Right lobe of liver (tissue), 6 donors: ENCODE measurements at regions not wholly inside any gene's neighbourhood (a gene's known extent, or its start where the extent isn't known, plus 50 kb on each side); places are given as distances from the start of the nearest gene placed in this dataset.

ENCODE experiments used
- ATAC-seq, 4 donors: fragments of 200-7000 bp; cut with Tn5 transposase; one replicate each; pipeline ENCODE4 v1.9.1; 2020; ENCODE audit warnings: mild to moderate bottlenecking in 4 of 4, moderate library complexity in 4 of 4
- DNase-seq, 3 donors: peaks; one replicate each; pipeline ENCODE4 v3.0.0-alpha.2; 2020
- H3K27ac ChIP-seq, 3 donors: fragments of 200-600 bp; one replicate each; pipeline ENCODE4 v1.8.0; 2022
- H3K27me3 ChIP-seq, 2 donors: fragments of 200-600 bp; one replicate each; pipeline ENCODE4 v1.8.0; 2022
- H3K36me3 ChIP-seq, 4 donors: fragments of 200-600 bp; sonication (generic) in 1 of 4; one replicate each; pipeline versions ENCODE4 v1.5.1 to v1.8.0; 2017 to 2022; ENCODE audit warnings: control low read depth in 1 of 4
- H3K4me1 ChIP-seq, 4 donors: fragments of 200-600 bp; sonication (generic) in 1 of 4; one replicate each; pipeline versions ENCODE4 v1.5.1 to v1.8.0; 2017 to 2022; ENCODE audit warnings: control low read depth in 1 of 4
- H3K4me3 ChIP-seq, 3 donors: fragments of 200-600 bp; one replicate each; pipeline ENCODE4 v1.8.0; 2022
- H3K9me3 ChIP-seq, 4 donors: fragments of 200-600 bp; sonication (generic) in 1 of 4; one replicate each; pipeline versions ENCODE4 v1.5.1 to v1.8.0; 2017 to 2022; ENCODE audit warnings: control low read depth in 1 of 4
- CTCF ChIP-seq, 4 donors: fragments of 200-600 bp in 3 of 4; fragments of 450-650 bp in 1 of 4; IDR thresholded peaks; one replicate each; pipeline versions ENCODE4 v1.5.1 to v1.8.0; 2016 to 2022; ENCODE audit warnings: antibody characterized with exemption in 4 of 4, mild to moderate bottlenecking in 2 of 4
- POLR2A ChIP-seq: fragments of 450-650 bp; IDR thresholded peaks from one replicate; pipeline ENCODE4 v1.6.1; 2017; ENCODE audit warnings: antibody characterized with exemption, mild to moderate bottlenecking
- WGBS: methylation state at CpG from one replicate; pipeline ENCODE4 v1.1.6; 2018; ENCODE audit warnings: low coverage, low lambda C conversion rate; ENCODE audit not compliant: insufficient coverage; ENCODE audit errors: missing lambda C conversion rate; 5-methylcytosine and 5-hydroxymethylcytosine counted together
- intact Hi-C, 2 donors: fragments of 100-400 bp; cut with DNase I; formaldehyde crosslinking; loops; one replicate each; pipeline versions ENCODE4 v1.11.2 to v1.14.1; 2022
- donor health status: DM: no; HTN: yes; CAD: no.
- donor health status: DM: no; HTN: no; CAD: no.
- donor health status: DM: no; HTN: no; CAD: no.
- donor health status: DM: no; HTN: yes; CAD: no.
- donor health status: DM: no; HTN: yes; CAD: no.

GRCh38 chr14:96953875-96954185, 156.6 kb downstream of the VRK1 start:
- no peaks in the 10 kb centered on the region for H3K9me3 ChIP-seq
- no peak overlapping the region for H3K27ac ChIP-seq
- H3K4me3 ChIP-seq = no peak overlapping the region
- no peaks in the 10 kb centered on the region for H3K36me3 ChIP-seq
- 49% methylated on average over 3 of the region's 3 CpGs for WGBS
- TF ChIP-seq CTCF (IDR thresholded peaks at IDR 0.05) (no peak), POLR2A (no peak)
- intact Hi-C loops = no loop called here
- H3K27me3 ChIP-seq = no peaks in the 10 kb centered on the region
- DNase-seq = no peak
- H3K4me1 ChIP-seq = no peaks in the 10 kb centered on the region
- no peak for ATAC-seq

DNA sequence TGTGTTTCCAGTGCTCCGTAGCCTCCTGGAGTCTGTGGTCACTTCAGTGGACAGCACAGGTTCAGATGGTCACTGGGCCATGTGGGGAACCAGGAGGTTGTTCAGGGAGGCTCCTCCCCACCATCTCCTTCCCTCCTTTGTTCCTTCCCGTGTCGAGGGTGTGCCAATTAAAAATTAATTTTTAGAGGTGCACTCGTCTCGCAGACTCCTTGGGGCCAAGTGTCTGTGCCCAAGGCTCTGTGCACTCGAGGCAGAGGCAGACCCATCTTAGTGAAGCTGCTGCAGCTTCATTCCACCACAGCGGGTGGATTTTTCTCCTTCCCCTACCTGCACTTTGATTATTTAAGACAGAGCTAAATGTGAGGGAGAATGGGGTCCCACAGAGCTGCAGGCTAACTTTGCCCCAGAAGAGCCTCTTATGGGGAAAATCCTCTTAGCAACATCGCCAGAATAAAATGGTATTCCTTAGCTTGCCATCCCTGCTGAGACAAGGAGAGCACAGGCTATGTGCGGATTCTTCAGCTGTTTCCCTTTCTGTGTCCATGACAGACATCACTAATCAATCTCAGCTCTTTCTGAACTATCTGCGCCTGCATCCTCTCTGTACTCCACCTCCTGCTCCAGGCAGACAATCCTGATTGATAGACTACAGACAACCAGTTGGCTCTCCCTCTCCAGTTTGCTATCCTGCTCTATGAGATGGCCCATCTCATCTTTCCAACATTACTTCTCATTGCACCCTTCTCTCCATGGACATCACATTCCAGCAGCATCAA, 159.5 kb downstream of the VRK1 start:
- WGBS = 71% methylated on average over 5 of the region's 10 CpGs
- no peaks in the 10 kb centered on the region for H3K27me3 ChIP-seq
- H3K27ac ChIP-seq = no peak overlapping the region
- H3K9me3 ChIP-seq = no peaks in the 10 kb centered on the region
- DNase-seq (no peak), ATAC-seq (no peak)
- TF ChIP-seq POLR2A (no peak), CTCF (IDR thresholded peaks at IDR 0.05) (no peak)
- intact Hi-C loops = no loop called here
- no peaks in the 10 kb centered on the region for H3K36me3 ChIP-seq
- no peaks in the 10 kb centered on the region for H3K4me1 ChIP-seq
- no peak overlapping the region for H3K4me3 ChIP-seq

GRCh38 chr14:96958057-96958456, 160.9 kb downstream of the VRK1 start:
- Histone ChIP-seq H3K4me1 (no peaks in the 10 kb centered on the region), H3K9me3 (no peaks in the 10 kb centered on the region), H3K4me3 (no peak overlapping the region), H3K36me3 (no peaks in the 10 kb centered on the region), H3K27me3 (no peaks in the 10 kb centered on the region), H3K27ac (no peak overlapping the region)
- DNase-seq (no peak), ATAC-seq (no peak)
- intact Hi-C loops = no loop called here
- WGBS = 94% methylated on average over 3 of the region's 11 CpGs
- no peak for TF ChIP-seq POLR2A
- TF ChIP-seq CTCF (IDR thresholded peaks at IDR 0.05) = no peak

GRCh38 chr14:96959992-96960391, 162.8 kb downstream of the VRK1 start:
- no peak overlapping the region for H3K27ac ChIP-seq
- H3K4me3 ChIP-seq = no peak overlapping the region
- TF ChIP-seq POLR2A = no peak
- TF ChIP-seq CTCF (IDR thresholded peaks at IDR 0.05) = no peak
- ATAC-seq (no peak), DNase-seq (no peak)
- no peaks in the 10 kb centered on the region for H3K9me3 ChIP-seq
- no peaks in the 10 kb centered on the region for H3K4me1 ChIP-seq
- H3K36me3 ChIP-seq = no peaks in the 10 kb centered on the region
- H3K27me3 ChIP-seq = no peaks in the 10 kb centered on the region
- intact Hi-C loops = no loop called here
- WGBS = 0% methylated on average over 1 of the region's 1 CpG
